ENCODE measurements at regions not wholly inside any gene's neighbourhood (a gene's known extent, or its start where the extent isn't known, plus 50 kb on each side); places are given as distances from the start of the nearest gene placed in this dataset.
"Not testable (repeated sequence)": the region's sequence is repeated elsewhere in the genome, so short reads cannot be mapped to it uniquely, and the experiment has no call there.

DNA sequence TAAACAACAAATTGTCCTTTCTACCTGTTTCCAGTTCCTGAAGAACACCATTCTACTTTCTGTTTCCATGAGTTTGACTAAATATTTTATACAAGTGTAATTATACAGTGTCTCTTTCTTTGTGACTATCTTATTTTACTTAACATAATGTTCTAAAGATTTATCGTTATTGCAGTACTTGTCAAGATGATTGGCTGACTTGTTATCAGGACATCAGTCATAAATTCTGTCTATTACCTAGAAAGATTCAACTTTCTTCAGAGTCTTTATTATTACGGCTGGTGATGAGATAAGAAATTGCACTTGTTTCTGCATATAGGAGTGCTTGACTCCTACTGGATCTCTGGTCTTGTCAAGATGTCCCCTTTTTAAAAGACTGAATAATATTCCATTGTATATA is 93.9 kb upstream of the ZNF92 start:
- Histone ChIP-seq H3K79me2 (ENCODE audit: insufficient read depth, low read depth, low read length) (no peaks in the 10 kb centered on the region), H3K9me3 (ENCODE audit: low read length) (peaks cover 7% of the 10 kb centered on the region; the same call in 1 of the 2 replicates), H3K36me3 (ENCODE audit: insufficient read depth, low read length) (peaks cover 3% of the 10 kb centered on the region; the same call in 1 of the 2 replicates), H3K4me1 (ENCODE audit: insufficient read depth, low read length, poor library complexity, severe bottlenecking) (no peaks in the 10 kb centered on the region), H3K27ac (ENCODE audit: low read depth, low read length, poor library complexity, severe bottlenecking) (no peak overlapping the region), H3K4me3 (ENCODE audit: low read depth, low read length, poor library complexity, severe bottlenecking) (no peak overlapping the region), H4K20me1 (ENCODE audit: insufficient read depth, low read length) (no peaks in the 10 kb centered on the region), H3K4me2 (ENCODE audit: low read length) (no peak overlapping the region), H3K9me2 (ENCODE audit: insufficient read depth, low read length) (no peaks in the 10 kb centered on the region), H2AFZ (ENCODE audit: low read length) (no peak overlapping the region)
- intact Hi-C loops (cut with micrococcal nuclease; ENCODE audit: unreplicated experiment) = loop anchor here (10.0 kb wide), 1 partner anchor 55 kb away; no protein-coding TSS in a partner anchor
- DNase-seq (ENCODE audit: low spot score) = no peak
- no peak for TF ChIP-seq EZH2phosphoT487 (IDR thresholded peaks at IDR 0.05; ENCODE audit: borderline replicate concordance, low read depth, low read length)
- TF ChIP-seq, protein P1, sequence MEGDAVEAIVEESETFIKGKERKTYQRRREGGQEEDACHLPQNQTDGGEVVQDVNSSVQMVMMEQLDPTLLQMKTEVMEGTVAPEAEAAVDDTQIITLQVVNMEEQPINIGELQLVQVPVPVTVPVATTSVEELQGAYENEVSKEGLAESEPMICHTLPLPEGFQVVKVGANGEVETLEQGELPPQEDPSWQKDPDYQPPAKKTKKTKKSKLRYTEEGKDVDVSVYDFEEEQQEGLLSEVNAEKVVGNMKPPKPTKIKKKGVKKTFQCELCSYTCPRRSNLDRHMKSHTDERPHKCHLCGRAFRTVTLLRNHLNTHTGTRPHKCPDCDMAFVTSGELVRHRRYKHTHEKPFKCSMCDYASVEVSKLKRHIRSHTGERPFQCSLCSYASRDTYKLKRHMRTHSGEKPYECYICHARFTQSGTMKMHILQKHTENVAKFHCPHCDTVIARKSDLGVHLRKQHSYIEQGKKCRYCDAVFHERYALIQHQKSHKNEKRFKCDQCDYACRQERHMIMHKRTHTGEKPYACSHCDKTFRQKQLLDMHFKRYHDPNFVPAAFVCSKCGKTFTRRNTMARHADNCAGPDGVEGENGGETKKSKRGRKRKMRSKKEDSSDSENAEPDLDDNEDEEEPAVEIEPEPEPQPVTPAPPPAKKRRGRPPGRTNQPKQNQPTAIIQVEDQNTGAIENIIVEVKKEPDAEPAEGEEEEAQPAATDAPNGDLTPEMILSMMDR (conservative IDR thresholded peaks at IDR 0.05; ENCODE audit: low read length) = no peak
- BruUV-seq (replicated peaks) = no TSS peak
- POLR2A ChIA-PET = interaction anchor here (1.1 kb wide), 1 partner anchor 20 kb away, joined by 3 read pairs; no protein-coding TSS in a partner anchor
- CTCF ChIA-PET (ENCODE audit: unreplicated experiment) = no interaction called here

DNA sequence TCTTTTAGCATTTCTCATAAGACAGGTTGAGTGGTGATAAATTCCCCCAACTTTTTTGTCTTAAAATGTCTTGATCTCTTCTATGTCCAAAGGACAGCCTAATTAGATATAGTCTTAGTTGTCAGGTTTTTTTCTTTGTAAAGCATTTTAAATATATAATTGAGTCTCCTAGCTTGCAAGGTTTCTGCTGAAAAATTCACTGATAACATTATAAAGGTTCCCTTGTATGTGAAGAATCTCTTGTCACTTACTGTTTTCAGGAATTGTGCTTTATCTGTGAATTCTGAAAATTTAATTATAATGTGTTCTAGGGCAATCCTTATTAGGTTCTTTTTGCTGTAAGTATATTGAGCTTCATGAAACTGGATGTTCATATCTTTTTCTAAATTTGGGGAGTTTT is 96.8 kb upstream of the ZNF92 start:
- Histone ChIP-seq H3K4me1 (ENCODE audit: insufficient read depth, low read length, poor library complexity, severe bottlenecking) (no peaks in the 10 kb centered on the region), H3K79me2 (ENCODE audit: insufficient read depth, low read depth, low read length) (peaks cover 11% of the 10 kb centered on the region; the same call in 1 of the 2 replicates), H3K9me2 (ENCODE audit: insufficient read depth, low read length) (no peaks in the 10 kb centered on the region), H3K27ac (ENCODE audit: low read depth, low read length, poor library complexity, severe bottlenecking) (no peak overlapping the region), H3K4me3 (ENCODE audit: low read depth, low read length, poor library complexity, severe bottlenecking) (no peak overlapping the region), H3K4me2 (ENCODE audit: low read length) (no peak overlapping the region), H3K9me3 (ENCODE audit: low read length) (peaks cover 7% of the 10 kb centered on the region; the same call in 1 of the 2 replicates), H4K20me1 (ENCODE audit: insufficient read depth, low read length) (no peaks in the 10 kb centered on the region), H2AFZ (ENCODE audit: low read length) (no peak overlapping the region), H3K36me3 (ENCODE audit: insufficient read depth, low read length) (peaks cover 3% of the 10 kb centered on the region; the same call in 1 of the 2 replicates)
- no peak for DNase-seq (ENCODE audit: low spot score)
- BruUV-seq (replicated peaks) = no TSS peak
- TF ChIP-seq EZH2phosphoT487 (IDR thresholded peaks at IDR 0.05; ENCODE audit: borderline replicate concordance, low read depth, low read length) = no peak
- ChIA-PET CTCF (ENCODE audit: unreplicated experiment) (no interaction called here), POLR2A (interaction anchor here (0.8 to 2.4 kb wide), 2 partner anchors 21 to 39 kb away, joined by 3 to 5 read pairs; no protein-coding TSS in a partner anchor)
- intact Hi-C loops (cut with micrococcal nuclease; ENCODE audit: unreplicated experiment) = loop anchor here (10.0 kb wide), 1 partner anchor 52 kb away; no protein-coding TSS in a partner anchor

DNA sequence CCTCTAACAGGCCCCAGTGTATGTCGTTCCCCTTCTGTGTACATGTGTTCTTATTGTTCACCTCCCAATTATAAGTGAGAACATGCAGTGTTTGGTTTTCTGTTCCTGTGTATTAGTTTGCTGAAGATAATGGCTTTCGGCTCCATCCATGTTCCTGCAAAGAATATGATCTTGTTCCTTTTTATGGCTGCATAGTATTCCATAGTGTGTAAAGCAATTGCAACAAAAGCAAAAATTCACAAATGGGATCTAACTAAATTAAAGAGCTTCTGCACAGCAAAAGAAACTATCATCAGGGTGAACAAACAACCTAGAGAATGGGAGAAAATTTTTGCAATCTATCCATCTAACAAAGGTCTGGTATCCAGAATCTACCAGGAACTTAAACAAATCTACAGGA is 102.2 kb upstream of the ZNF92 start:
- H3K79me2 ChIP-seq (ENCODE audit: insufficient read depth, low read depth, low read length) = peaks cover 17% of the 10 kb centered on the region; the same call in 1 of the 2 replicates
- DNase-seq (ENCODE audit: low spot score); H3K9me2 ChIP-seq (ENCODE audit: insufficient read depth, low read length); H3K4me3 ChIP-seq (ENCODE audit: low read depth, low read length, poor library complexity, severe bottlenecking); CTCF ChIA-PET (ENCODE audit: unreplicated experiment); H3K36me3 ChIP-seq (ENCODE audit: insufficient read depth, low read length); H3K9me3 ChIP-seq (ENCODE audit: low read length); H4K20me1 ChIP-seq (ENCODE audit: insufficient read depth, low read length); H3K4me1 ChIP-seq (ENCODE audit: insufficient read depth, low read length, poor library complexity, severe bottlenecking); H2AFZ ChIP-seq (ENCODE audit: low read length); H3K27ac ChIP-seq (ENCODE audit: low read depth, low read length, poor library complexity, severe bottlenecking); H3K4me2 ChIP-seq (ENCODE audit: low read length); BruUV-seq (replicated peaks): not testable (repeated sequence)
- intact Hi-C loops (cut with micrococcal nuclease; ENCODE audit: unreplicated experiment) = loop anchor here (10.0 kb wide), 1 partner anchor 47 kb away; no protein-coding TSS in a partner anchor
- POLR2A ChIA-PET = interaction anchor here (0.6 to 1.0 kb wide), 3 partner anchors 19 to 118 kb away, joined by 3 to 5 read pairs (median 3); no protein-coding TSS in a partner anchor
